ENCODE measurements at regions not wholly inside any gene's neighbourhood (a gene's known extent, or its start where the extent isn't known, plus 50 kb on each side); places are given as distances from the start of the nearest gene placed in this dataset.

- DNase-seq: no peak
Measured at GRCh38 chr9:106689089-106689488, 173.9 kb upstream of the ZNF462 start.

GRCh38 chr9:106691627-106692026 is 171.3 kb upstream of the ZNF462 start:
- no peak for DNase-seq

- DNase-seq: no peak
Measured at GRCh38 chr9:106693558-106693957, 169.4 kb upstream of the ZNF462 start.

- no peak for DNase-seq
Measured at GRCh38 chr9:106696804-106697203, 166.2 kb upstream of the ZNF462 start.

GRCh38 chr9:106697390-106697749 is 165.6 kb upstream of the ZNF462 start:
- no peak for DNase-seq

- DNase-seq: no peak
Measured at GRCh38 chr9:106697750-106698502, 165.0 kb upstream of the ZNF462 start.

GRCh38 chr9:106700676-106701075 is 162.3 kb upstream of the ZNF462 start:
- no peak for DNase-seq

GRCh38 chr9:106701611-106702010 is 161.4 kb upstream of the ZNF462 start:
- DNase-seq: no peak

GRCh38 chr9:106704056-106704615 is 158.8 kb upstream of the ZNF462 start:
- no peak for DNase-seq

GRCh38 chr9:106707291-106707690 is 155.7 kb upstream of the ZNF462 start:
- no peak for DNase-seq

- DNase-seq: no peak
Measured at GRCh38 chr9:106707738-106708474, 155.1 kb upstream of the ZNF462 start.

GRCh38 chr9:106708475-106709146 is 154.4 kb upstream of the ZNF462 start:
- no peak for DNase-seq

- DNase-seq: no peak
Measured at GRCh38 chr9:106712279-106712678, 150.7 kb upstream of the ZNF462 start.

- DNase-seq: no peak
Measured at GRCh38 chr9:106713206-106713605, 149.8 kb upstream of the ZNF462 start.

- no peak for DNase-seq
Measured at GRCh38 chr9:106716820-106717219, 146.1 kb upstream of the ZNF462 start.

GRCh38 chr9:106717686-106718085 is 145.3 kb upstream of the ZNF462 start:
- DNase-seq: no peak

GRCh38 chr9:106718936-106719335 is 144.0 kb upstream of the ZNF462 start:
- DNase-seq: no peak

- no peak for DNase-seq
Measured at GRCh38 chr9:106722051-106722753, 140.8 kb upstream of the ZNF462 start.

GRCh38 chr9:106723926-106724325 is 139.0 kb upstream of the ZNF462 start:
- no peak for DNase-seq

GRCh38 chr9:106724566-106724965 is 138.4 kb upstream of the ZNF462 start:
- DNase-seq: no peak

- DNase-seq: no peak
Measured at GRCh38 chr9:106726070-106726815, 136.7 kb upstream of the ZNF462 start.

GRCh38 chr9:106727969-106728368 is 135.0 kb upstream of the ZNF462 start:
- DNase-seq: no peak
